HG02798 (cell line): ENCODE measurements at regions not wholly inside any gene's neighbourhood (a gene's known extent, or its start where the extent isn't known, plus 50 kb on each side); places are given as distances from the start of the nearest gene placed in this dataset.

Source experiments
- ATAC-seq: cut with Tn5 transposase; IDR thresholded peaks from one replicate; pipeline ENCODE4 v1.9.1; 2021; ENCODE audit warnings: mild to moderate bottlenecking; ENCODE audit not compliant: unreplicated experiment, poor library complexity

- ATAC-seq: no peak
Measured at GRCh38 chr13:39159393-39159792, 121.1 kb downstream of the NHLRC3 start.

GRCh38 chr13:39159846-39160370 lies 121.7 kb downstream of the NHLRC3 start:
- ATAC-seq: no peak

GRCh38 chr13:39167018-39167417 lies 128.8 kb downstream of the NHLRC3 start:
- ATAC-seq: no peak

- ATAC-seq: no peak
Measured at GRCh38 chr13:39170711-39171110, 132.5 kb downstream of the NHLRC3 start.

GRCh38 chr13:39185326-39185725 lies 147.1 kb downstream of the NHLRC3 start:
- no peak for ATAC-seq

GRCh38 chr13:39186205-39186875 lies 148.1 kb downstream of the NHLRC3 start:
- no peak for ATAC-seq

GRCh38 chr13:39189778-39190177 lies 151.5 kb downstream of the NHLRC3 start:
- no peak for ATAC-seq

- peak; percentile 52 for ATAC-seq
Measured at GRCh38 chr13:39196965-39197646, 158.8 kb downstream of the NHLRC3 start.

- peak; percentile 16 for ATAC-seq
Measured at GRCh38 chr13:39197647-39198007, 159.4 kb downstream of the NHLRC3 start.

GRCh38 chr13:39200249-39200910 lies 162.1 kb downstream of the NHLRC3 start:
- ATAC-seq: no peak

GRCh38 chr13:39201180-39201579 lies 162.9 kb downstream of the NHLRC3 start:
- no peak for ATAC-seq

- ATAC-seq: no peak
Measured at GRCh38 chr13:39202746-39203145, 164.5 kb downstream of the NHLRC3 start.

GRCh38 chr13:39208636-39209035 lies 170.4 kb downstream of the NHLRC3 start:
- ATAC-seq: no peak

- ATAC-seq: no peak
Measured at GRCh38 chr13:39209731-39210531, 171.7 kb downstream of the NHLRC3 start.

GRCh38 chr13:39210961-39211534 lies 172.8 kb downstream of the NHLRC3 start:
- no peak for ATAC-seq

- ATAC-seq: no peak
Measured at GRCh38 chr13:39215971-39216370, 177.7 kb downstream of the NHLRC3 start.

GRCh38 chr13:39217471-39217870 lies 179.2 kb downstream of the NHLRC3 start:
- ATAC-seq: no peak

GRCh38 chr13:39224671-39225240 lies 186.5 kb downstream of the NHLRC3 start:
- no peak for ATAC-seq

- no peak for ATAC-seq
Measured at GRCh38 chr13:39225860-39226259, 187.6 kb downstream of the NHLRC3 start.

- no peak for ATAC-seq
Measured at GRCh38 chr13:39226359-39226758, 188.1 kb downstream of the NHLRC3 start.
